NCI-H2196 (cell line): ENCODE measurements at regions not wholly inside any gene's neighbourhood (a gene's known extent, or its start where the extent isn't known, plus 50 kb on each side); places are given as distances from the start of the nearest gene placed in this dataset.
"Not testable (repeated sequence)": the region's sequence is repeated elsewhere in the genome, so short reads cannot be mapped to it uniquely, and the experiment has no call there.

ENCODE experiments used
- DNase-seq: peaks from one replicate; lab custom pipeline; 2025; ENCODE audit not compliant: unreplicated experiment; lab: John Stamatoyannopoulos, UW

DNA sequence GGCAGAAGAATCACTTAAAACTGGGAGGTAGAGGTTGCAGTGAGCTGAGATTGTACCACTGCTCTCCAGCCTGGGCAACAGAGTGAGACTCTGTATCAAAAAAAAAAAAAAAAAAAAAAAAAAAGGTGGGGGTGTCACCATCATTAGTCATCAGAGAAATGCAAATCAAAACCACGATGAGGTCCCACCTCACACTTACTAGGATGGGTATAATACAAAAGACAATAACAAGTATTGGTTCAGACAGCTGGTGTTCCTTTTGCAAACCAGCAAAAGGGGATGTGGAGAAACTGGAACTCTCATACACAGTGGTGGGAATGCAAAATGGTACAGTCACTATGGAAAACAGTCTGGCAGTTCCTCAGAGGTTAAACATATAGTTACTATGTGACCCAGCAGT is 78.7 kb upstream of the TSC22D2 start:
- no peak for DNase-seq

DNA sequence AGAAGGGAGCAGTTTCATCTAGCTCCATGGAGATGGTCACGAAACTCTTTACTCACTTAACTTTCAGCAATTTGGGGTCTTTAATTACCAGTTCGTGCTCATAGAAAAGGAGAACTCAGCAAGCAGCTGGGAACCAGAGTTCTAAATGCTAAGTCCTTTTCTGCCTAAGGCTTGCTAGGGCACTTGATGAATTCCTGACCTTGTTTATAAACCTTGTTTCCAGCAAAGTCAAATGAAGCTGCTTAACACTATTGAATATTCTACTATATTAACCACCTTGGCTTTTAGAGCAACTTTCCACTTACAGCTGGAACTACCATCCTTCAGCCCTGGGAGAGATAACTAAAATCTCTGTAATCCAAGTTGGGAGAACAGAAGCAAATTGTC is 79.5 kb upstream of the TSC22D2 start:
- DNase-seq: no peak

DNA sequence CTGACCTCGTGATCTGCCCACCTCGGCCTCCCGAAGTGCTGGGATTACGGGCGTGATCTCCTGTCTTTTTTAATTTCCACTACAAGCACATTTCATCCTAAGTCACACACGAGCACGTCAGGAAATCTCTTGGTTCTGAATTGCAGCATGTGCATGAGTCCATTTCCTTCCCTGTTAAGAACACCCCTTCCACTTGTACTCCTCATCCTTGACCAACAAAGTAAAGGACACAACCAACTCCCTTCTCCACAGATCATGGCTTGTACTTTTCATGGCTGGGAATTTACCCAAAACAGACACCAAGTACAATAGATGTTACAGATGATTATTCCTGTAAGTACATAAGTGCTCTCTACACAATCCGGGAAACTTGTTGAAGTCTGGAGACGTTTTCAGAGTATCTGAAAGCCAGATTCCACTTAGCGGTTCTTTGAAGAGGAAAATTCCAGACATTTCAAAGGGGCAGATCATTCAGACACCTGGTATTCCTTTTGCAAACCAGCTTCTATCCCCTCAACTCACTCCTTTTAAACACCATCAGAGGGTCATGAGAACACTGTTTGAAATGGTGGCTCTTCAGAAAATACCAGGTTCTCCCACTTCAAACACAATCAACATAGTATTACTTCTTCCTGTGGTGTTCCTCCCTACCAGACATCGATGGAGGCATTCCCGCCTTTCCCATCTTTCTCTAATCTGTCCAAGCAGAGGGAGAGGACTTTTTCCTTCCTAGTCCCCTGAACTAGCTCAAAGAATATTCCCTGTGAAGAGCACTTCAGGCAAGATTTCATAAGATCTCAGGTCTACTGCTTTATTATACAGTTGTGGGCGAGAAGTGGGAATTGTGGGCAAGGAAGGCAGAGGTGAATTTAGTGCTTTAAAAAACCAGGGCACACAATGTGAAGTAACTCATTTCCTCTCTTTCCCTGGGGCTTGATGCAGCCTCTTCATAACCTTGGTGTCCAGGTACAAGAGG is 80.1 kb upstream of the TSC22D2 start:
- no peak for DNase-seq

DNA sequence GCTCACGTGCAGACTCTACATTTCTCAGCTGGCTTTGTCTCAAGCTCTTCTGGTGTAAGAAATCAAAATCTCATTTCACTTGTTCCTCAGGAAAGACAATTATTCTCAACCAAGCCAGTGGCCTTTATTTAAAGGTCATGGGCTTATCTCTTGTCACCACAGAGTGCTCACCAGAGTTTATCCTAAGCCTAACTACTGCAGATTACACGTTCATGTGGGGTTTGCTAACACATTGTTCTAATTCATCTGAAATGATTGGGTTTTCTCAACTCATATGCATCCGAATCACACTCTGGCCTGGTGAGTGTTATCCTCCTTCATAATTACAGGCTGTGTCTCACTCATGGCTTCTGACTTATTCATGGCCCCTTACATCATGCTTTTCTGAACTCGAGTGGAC is 83.3 kb upstream of the TSC22D2 start:
- no peak for DNase-seq

DNA sequence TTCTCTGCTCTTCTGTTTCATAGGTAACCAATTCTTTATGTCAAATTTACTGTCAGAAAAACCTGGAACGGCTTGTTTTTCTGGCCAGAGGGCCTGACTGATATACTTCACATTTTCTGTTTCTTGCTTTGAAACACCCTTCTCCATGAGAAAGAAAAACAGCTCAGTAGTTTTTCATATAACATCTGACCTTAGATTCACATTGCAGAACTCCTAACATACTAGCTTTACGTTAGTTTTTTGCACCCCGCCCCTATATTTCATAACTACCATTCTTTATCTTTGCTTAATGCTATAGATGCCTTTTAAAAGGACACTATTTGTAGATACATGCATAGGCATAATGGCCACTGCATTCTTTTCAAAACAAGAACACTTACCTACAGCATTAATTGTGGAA is 83.9 kb upstream of the TSC22D2 start:
- DNase-seq: no peak

DNA sequence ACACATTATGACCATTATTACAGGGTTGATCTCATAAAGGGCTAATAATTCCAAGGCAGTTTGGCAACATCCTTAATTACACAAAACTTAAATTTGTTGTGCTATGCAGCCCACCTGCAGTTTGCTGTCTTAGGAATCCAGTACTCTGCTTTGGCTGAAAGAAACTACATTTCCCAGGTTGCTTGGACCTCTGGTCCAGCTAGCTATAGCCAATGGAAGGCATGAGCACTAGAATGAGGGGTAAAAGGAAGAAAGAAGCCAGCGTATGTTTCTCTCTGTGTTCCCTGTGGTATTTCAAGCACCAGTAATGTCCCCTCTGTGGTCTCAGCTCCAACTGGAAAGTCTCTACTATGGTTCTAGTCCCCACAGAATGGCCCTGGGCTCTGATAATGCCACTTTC is 84.3 kb upstream of the TSC22D2 start:
- DNase-seq: no peak

DNA sequence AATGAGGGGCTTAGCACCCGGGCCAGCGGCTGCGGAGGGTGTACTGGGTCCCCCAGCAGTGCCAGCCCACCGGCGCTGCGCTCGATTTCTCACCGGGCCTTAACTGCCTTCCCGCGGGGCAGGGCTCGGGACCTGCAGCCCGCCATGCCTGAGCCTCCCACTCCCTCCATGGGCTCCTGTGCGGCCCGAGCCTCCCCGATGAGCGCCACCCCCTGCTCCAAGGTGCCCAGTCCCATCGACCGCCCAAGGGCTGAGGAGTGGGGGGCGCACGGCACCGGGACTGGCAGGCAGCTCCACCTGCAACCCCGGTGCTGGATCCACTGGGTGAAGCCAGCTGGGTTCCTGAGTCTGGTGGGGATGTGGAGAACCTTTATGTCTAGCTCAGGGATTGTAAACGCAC is 85.0 kb upstream of the TSC22D2 start:
- DNase-seq: not testable (repeated sequence)

DNA sequence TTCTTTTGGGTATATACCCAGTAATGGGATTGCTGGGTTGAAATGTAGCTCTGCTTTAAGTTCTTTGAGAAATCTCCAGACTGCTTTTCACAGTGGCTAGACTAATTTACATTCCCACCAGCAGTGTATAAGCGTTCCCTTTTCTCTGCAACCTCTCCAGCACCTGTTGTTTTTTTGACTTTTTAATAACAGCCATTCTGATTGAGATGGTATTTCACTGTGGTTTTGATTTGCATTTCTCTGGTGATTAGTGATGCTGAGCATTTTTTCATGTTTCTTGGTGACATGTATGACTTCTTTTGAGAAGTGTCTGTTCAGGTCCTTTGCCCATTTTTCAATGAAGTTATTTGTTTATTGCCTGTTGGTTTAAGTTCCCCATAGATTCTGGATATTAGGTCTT is 87.1 kb upstream of the TSC22D2 start:
- DNase-seq: not testable (repeated sequence)

DNA sequence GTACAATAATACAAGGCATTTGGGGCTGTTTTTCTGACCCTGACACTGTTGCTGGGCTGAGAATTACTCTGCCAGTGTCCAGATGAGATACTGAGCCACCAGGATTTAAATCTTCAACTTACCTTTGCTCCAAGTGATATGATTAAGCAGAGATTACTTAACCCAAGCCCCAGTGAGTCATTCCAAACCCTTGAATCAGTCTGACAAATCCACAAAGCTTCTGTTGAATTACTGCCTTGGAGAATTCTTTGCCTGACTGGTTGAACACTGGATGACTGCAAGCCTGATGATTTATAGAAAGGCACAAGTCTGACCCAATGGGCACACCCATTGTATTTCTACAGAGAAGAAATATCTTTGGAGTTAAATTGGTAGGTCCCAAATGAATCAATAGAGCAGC is 88.2 kb upstream of the TSC22D2 start:
- no peak for DNase-seq

DNA sequence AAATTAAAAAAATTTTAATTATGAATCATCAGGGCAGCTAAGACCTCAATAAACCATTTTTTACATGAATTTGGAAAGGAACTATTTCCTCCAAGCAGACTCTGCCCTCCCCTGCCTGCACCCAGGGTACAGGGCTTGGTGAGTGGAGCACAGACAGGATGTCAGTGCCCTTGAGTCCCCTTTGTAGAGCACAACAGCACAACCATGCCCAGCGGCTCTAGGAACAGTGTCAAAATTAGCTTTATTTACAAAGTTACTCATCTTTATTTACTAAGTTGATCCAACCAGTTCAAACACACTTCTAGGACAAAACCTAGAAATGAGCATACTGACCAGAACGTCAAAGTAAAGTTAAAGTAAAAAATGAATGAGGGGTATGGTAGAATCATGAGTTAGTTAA is 90.6 kb upstream of the TSC22D2 start:
- no peak for DNase-seq

DNA sequence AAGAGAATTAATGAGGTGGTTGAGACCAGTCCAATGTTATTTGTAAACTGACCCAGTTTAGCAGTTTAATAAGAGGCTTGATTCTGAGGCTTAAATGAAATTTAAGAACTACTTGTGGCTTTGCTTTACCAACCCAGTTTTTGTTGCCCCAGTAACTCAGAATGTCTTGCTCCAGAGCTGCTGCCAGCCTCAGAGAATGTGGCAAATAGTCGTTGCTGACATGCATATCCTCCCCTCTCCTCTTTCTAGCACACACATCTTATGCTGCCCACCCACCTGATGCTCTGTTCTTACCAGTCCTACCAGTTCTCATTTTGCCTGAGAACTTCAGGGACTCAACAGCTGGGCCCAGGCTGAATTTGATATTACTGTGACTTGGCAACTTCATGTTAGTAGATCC is 92.4 kb upstream of the TSC22D2 start:
- peak; percentile 36 for DNase-seq

DNA sequence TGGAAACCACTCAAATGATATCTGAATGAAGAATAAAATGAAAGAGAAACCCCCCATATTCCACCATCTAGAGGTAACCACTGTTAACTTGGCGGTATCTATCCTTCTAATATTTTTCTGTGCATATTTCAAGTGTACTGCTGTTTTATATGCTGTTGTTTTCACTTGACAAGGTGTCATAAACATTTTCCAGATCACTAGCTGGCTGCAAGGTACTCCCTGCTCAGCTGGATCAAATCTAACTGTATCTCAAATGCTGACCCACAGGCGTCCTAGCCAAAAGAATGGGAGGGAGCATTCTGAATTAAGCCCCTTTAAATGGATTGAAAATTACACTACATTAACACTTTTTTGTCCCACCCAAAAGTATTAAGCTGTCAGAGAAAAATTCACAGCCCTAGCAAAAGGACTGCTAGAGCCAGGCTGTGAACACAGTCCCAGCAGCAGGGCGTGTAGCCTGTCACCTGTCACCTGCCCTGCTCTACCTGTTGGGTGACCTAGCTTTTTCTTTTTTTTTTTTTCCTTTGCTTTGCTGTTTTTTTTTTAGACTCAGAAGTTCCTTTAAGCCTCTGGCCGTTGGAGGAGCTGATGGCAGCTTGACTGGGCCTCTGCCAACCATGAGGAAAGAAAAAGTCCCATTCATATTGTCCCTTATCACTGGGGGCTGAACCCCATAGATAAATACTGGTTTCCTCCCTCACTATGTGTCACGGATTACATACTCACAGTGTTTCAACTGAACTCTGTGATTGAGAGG is 93.7 kb upstream of the TSC22D2 start:
- DNase-seq: no peak

DNA sequence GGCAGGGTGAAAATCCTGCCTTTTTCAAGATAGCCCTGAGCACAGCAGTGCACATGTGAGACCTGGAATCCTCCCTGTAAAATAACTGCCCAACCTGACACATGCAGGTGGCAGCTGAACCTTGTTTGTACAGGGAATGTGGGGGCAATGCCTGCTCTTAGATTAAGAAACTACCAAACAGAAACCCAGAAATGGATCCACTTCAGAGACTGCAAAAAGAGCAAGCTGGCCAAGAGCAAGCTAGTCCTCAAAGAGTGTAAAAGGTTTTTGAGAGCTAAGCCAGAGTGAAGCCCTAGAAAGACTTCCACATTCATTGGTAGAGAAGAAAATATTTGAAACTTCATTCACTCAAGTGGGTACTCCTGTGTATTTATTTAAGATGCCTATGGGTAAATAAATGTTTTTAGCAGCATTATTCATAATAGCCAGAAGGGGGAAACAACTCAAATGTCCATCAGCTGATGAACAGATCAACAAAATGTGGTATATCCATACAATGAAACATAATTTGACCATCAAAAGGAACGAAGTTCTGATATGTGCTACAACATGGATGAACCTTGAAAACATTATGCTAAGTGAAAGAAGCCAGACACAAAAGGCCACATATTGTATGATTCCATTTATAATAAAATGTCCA is 96.0 kb upstream of the TSC22D2 start:
- peak; percentile 13 for DNase-seq

DNA sequence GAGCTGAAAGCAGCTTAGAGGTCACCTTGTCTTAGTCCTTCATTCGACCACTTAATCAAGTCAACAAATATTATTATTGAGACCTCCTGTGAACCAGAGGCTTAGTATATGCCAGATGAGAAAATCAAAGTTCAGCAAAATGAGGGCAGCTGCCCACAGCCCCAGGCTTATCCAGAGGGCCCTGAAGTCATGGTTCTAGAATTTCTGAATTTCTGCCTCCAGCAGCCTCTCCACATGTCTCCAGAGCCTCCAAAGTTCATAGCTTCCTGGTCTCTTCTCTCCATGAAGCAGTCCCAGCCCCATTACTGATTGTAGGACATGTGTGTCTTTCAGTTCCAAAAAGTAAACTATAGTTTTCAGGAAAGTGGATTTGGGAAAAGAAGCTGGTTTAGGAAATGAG is 96.9 kb upstream of the TSC22D2 start:
- no peak for DNase-seq

DNA sequence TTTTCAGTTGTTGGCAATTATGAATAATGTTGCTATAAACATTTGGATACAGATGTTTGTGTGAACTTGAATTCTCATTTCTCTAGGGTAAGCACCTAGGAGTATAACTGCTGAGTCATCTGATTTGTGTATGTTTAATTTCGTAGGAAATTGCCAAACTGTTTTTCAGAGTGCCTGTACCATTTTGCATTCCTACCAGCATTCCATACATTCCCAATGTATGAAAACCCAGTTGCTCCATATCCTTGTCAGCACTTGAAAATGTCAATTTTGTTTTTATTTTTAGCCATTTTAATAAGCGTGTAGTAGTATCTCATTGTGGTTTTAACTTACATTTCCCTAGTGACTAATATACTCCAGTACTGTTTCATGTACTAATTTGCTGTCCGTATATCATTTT is 98.5 kb upstream of the TSC22D2 start:
- DNase-seq: no peak

DNA sequence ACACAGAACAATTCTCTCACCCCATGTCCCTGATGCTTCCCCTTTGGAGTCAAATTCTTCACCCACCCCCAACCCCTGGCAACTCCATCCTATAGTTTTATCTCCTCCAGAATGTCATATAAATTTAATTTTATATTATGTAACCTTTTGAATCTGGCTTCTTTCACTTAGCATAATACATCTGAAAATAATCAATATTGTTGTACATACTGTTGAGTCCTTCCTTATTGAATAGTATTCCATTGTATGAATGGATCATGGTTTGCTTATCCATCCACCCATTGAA is 98.9 kb upstream of the TSC22D2 start:
- no peak for DNase-seq

DNA sequence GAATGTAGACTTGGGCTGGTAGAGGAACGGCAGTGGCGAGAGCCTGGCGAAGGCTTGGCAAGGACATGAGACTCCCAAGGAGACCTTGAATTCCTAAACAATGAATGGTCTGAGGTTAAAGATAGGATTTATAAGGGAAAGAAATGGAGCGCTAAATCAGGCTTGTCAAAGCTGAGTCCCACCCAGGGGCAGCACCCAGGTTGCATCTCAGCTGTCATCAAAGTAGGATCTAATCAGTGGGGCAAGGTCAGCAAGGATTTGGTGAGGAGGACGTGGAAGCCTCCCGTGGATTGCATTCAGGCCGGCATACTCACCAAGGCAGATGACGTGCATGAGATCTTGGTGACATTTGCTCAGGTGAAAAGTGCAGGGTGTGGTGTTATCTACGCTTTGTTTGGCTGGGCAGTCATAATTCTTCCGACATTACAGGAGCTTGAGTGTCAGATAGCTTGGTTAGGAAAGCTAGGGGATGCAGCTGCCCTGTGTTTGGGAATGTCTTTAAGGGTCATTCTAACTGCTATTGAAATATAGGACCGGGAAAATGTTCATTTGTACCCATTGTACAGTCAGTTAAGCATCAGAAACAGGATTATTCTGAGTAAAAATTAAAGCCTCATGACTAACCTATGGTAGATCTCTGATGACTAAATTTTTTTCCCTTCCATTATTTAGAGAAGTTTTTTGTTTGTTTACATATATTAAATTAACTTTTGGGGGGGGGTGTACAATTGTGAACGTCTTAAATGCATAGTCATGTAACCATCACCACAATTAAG is 99.4 kb upstream of the TSC22D2 start:
- no peak for DNase-seq

DNA sequence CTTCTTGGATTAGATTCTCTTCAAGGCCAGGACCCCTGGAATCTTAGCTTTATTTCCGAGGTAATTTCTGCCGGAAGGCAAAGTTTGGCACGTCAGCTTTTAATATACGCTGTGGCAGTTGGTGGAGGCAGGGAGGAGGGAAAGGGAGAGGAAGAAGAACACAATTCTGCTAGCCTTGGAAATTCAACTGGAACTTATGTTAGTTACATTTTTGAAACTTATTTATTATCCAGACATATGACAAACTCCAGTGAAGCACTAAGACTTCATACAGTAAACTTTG is 100.1 kb upstream of the TSC22D2 start:
- no peak for DNase-seq

DNA sequence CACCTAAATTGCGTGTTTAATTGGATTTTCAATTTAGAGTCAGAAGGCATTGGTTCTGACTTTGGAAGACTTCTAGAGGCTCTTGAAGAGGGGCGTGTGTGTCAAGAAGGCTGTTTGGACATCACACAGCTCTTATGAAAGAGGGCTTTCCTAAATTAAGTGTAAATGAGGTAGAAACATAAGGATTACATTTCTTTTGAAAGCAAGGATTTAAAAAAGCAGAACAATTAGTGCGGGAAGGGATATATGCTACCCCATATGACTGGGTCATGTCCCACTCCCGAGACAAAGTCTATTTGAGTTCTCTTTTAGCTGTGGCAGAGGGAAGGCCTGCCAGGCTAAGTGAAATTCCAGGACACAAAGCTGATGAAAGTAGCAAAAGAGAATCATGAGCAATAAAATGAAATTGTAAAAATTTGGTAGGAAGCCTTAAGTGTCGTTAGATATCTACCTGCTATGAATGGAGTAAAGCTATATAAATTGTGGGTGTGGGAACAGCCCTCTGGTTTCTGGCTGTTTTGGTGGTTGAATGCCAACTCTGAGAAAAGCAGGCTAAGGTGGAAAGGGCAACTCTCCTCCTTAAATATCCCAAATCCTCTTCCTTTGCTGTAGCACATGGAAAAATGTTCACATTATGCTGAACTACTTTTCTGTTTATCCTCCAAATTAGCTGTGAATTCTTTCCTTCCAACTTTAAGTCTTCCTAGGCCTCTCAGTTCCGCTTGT is 100.6 kb upstream of the TSC22D2 start:
- DNase-seq: no peak

DNA sequence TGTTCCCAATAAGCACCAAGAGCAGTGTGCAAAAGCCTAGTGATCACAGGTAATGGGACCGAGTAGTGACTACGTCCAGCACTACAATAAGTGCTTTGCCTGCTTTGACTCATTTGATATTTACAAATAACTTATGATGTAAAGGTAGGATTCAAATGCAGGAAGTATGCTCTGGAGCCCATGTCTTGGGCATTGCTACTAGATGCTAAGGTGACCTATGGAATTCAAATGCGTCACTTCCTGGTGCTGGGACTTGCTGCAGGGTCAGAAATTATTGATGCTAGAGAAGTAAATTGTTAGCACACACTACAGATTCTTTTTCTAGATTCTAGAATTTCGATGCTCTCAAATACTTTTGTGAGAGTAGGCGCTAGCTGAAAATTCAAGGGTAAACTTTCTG is 101.2 kb upstream of the TSC22D2 start:
- no peak for DNase-seq

DNA sequence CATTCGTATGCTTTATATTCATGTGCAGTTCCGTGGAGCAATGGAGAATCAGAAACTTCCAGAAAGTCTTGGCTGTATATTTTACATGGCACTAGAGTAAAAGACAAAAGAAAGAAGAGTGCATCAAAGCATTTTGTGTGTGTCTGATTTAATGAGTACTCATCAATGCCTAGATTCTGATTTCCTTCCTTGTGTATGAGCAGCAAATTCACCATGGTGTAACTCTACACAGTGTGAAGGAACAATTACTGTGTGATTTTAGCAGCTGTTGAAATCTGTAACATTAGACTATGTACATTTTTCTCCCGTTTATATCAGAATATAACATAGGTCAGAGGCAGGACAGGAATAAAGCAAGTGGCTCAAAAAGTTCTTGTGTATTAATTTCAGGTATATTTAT is 102.0 kb upstream of the TSC22D2 start:
- no peak for DNase-seq
